ENCODE measurements at regions not wholly inside any gene's neighbourhood (a gene's known extent, or its start where the extent isn't known, plus 50 kb on each side); places are given as distances from the start of the nearest gene placed in this dataset.

DNA sequence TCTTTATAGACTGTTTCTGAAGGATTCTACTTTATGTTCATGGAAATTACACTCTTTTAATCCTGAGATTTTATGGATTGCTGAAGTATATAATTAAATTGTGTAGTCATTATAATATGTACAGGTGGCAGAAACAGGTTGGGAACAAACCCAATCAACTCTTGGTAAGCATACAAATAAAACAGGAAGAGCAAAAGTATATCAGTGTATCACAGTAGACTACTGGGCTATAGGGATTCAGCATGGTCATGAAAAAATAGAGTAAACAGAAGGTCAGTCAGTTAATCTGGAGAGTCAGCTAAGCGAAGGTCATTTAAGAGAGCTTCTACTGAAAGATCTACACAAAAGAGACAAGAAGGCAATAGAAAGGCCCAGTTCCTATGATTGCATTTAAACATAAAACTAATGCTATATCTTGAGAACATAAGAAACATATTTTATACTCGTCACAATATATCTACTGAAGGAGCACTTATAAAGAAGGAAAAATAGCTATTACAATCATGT, 178.9 kb upstream of the ECI2 start:
- no peak for TF ChIP-seq POLR2A (IDR thresholded peaks at IDR 0.05)
- TF ChIP-seq, protein P1, sequence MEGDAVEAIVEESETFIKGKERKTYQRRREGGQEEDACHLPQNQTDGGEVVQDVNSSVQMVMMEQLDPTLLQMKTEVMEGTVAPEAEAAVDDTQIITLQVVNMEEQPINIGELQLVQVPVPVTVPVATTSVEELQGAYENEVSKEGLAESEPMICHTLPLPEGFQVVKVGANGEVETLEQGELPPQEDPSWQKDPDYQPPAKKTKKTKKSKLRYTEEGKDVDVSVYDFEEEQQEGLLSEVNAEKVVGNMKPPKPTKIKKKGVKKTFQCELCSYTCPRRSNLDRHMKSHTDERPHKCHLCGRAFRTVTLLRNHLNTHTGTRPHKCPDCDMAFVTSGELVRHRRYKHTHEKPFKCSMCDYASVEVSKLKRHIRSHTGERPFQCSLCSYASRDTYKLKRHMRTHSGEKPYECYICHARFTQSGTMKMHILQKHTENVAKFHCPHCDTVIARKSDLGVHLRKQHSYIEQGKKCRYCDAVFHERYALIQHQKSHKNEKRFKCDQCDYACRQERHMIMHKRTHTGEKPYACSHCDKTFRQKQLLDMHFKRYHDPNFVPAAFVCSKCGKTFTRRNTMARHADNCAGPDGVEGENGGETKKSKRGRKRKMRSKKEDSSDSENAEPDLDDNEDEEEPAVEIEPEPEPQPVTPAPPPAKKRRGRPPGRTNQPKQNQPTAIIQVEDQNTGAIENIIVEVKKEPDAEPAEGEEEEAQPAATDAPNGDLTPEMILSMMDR (IDR thresholded peaks at IDR 0.05), result no peak

Measured in transverse colon (tissue), 3 donors.